GM04504 (cell line): ENCODE measurements at regions not wholly inside any gene's neighbourhood (a gene's known extent, or its start where the extent isn't known, plus 50 kb on each side); places are given as distances from the start of the nearest gene placed in this dataset.

Experiments
- DNase-seq: peaks from one replicate; pipeline ENCODE4 v3.0.0-alpha.2; 2012; ENCODE audit warnings: low read depth

GRCh38 chr2:206368484-206368883 lies 74.8 kb upstream of the ADAM23 start:
- no peak for DNase-seq

DNA sequence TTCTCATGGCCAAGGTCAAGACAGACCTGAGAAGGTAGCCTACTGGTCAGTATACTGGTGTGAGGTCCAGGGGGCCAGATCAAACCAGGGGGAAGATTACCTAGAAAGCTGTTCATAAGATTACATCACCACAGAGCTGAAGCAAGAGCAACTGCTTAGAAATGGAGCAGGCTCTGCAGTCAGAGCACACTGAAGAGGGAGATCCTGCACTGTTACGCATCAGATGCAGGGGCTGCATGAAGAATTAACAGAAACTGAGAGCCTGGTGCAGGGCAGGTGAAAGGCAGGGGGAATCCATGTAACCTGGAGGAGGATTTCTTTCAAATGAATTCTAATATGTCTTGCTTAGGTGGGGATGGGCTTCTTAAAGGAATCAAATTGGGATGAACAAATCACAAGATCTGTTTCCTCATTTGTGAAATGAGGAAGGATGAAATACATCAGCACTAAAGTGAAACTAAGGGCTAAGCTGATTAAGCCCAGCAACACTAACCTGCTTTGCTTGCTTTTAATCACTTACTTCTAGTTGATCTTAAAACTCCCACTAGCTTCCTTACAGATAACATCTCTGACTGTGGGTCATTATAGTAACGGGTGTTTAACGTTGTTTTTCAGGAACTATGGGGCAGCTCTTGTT lies 74.3 kb upstream of the ADAM23 start:
- no peak for DNase-seq

GRCh38 chr2:206375956-206376355 lies 67.4 kb upstream of the ADAM23 start:
- no peak for DNase-seq

DNA sequence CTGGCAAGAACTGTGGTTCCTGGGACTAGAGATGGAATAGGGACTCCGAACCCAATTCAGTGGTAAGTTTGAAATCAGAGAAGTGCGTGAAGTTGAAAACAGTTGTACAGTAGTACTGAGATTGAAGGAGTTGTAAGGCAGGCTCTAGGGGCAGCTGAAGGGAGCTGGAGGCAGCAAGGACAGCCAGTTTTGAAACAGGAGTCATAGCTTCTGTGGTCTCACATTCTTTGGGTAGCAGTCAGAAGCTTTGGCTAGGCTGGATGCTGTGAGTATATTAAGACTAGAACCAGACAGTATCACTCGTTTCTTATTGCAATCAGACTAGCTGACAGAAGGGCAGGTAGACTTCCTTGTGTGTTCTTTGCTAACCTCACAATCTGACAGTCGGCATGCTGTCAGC lies 64.5 kb upstream of the ADAM23 start:
- no peak for DNase-seq

- no peak for DNase-seq
These were observed 64.1 kb upstream of the ADAM23 start for GRCh38 chr2:206379266-206379665.

GRCh38 chr2:206379886-206380285 lies 63.4 kb upstream of the ADAM23 start:
- no peak for DNase-seq

GRCh38 chr2:206381881-206382280 lies 61.5 kb upstream of the ADAM23 start:
- no peak for DNase-seq

- no peak for DNase-seq
These were observed 59.7 kb upstream of the ADAM23 start for GRCh38 chr2:206383669-206384068.

DNA sequence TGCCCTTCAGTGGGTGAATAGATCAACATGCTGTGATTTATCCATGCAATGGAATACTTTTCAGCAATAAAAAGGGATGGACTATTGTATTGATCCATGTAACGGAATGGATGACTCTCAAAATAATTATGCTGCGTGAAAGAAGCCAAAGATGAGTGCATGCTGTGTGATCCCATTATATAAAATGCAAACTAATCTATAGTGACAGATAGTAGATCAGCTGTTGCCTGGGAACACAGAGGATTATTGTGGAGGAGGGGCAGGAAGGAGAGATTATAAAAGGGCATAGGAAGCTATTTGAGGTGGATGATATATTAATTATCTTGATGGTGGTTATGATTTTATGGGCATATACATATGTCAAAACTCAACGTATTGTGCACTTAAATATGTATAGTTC lies 55.5 kb upstream of the ADAM23 start:
- no peak for DNase-seq

DNA sequence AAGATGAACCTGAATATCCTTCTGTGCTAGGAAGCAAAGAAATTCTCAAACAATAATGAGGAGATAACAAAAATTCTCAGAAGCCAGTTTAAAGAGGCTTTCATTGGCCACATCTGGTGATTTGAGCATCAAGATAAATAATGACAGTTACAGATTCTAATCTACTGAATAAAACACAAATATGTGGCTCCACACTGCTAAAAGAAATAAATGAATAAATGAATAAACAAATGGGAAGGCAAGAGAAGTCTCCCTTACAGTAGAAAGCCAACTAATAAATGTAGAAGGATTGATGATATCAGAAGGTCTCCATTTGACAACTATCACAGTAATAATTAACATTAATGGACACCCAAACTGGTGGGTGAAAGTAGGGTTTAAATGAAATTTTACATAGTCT lies 54.6 kb upstream of the ADAM23 start:
- DNase-seq, result no peak

GRCh38 chr2:206389164-206389563 lies 54.2 kb upstream of the ADAM23 start:
- DNase-seq, result no peak

- no peak for DNase-seq
These were observed 53.2 kb upstream of the ADAM23 start for GRCh38 chr2:206390181-206390580.

DNA sequence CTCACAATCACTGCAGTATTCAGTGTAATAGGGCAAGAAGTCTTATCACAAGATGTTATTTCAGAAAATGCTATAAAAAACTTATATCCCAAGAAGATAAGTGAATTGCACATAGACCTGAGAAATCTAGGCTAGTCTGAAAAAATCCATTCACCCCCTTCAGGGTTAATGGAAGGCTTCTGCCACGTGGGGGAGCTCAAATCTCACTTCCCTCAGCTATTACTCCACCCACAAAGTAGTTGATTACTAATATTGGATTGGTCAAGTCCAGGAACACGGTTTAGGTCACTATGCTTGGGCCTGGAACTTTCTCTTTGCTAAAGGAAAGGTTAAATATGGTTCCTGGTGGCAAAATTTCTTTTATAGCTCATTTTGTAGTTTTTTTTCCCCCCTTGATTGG lies 51.2 kb upstream of the ADAM23 start:
- DNase-seq, result peak; percentile 18
